Non-pigmented ciliary epithelial cell (primary cell): ENCODE measurements at regions not wholly inside any gene's neighbourhood (a gene's known extent, or its start where the extent isn't known, plus 50 kb on each side); places are given as distances from the start of the nearest gene placed in this dataset.
"Not testable (repeated sequence)": the region's sequence is repeated elsewhere in the genome, so short reads cannot be mapped to it uniquely, and the experiment has no call there.

Experiments used
- DNase-seq: peaks from one replicate; pipeline ENCODE4 v3.0.0-alpha.2; 2010; ENCODE audit warnings: low read depth

GRCh38 chr4:129254526-129254925 lies 158.6 kb downstream of the C4orf33 start:
- peak; percentile 27 for DNase-seq

- DNase-seq = no peak
Observed at GRCh38 chr4:129261584-129261983, 165.6 kb downstream of the C4orf33 start.

- no peak for DNase-seq
Observed at GRCh38 chr4:129264008-129264657, 168.2 kb downstream of the C4orf33 start.

GRCh38 chr4:129278868-129279267 lies 182.9 kb downstream of the C4orf33 start:
- no peak for DNase-seq

GRCh38 chr4:129282293-129282692 lies 186.3 kb downstream of the C4orf33 start:
- no peak for DNase-seq

- DNase-seq = not testable (repeated sequence)
Observed at GRCh38 chr4:129292194-129292593, 196.2 kb downstream of the C4orf33 start.

- DNase-seq = no peak
Observed at GRCh38 chr4:129314781-129315180, 218.8 kb downstream of the C4orf33 start.

GRCh38 chr4:129322920-129323319 lies 227.0 kb downstream of the C4orf33 start:
- no peak for DNase-seq

GRCh38 chr4:129323658-129324057 lies 227.7 kb downstream of the C4orf33 start:
- no peak for DNase-seq

- no peak for DNase-seq
Observed at GRCh38 chr4:129326571-129327460, 230.9 kb downstream of the C4orf33 start.

- no peak for DNase-seq
Observed at GRCh38 chr4:129327637-129328036, 231.7 kb downstream of the C4orf33 start.

GRCh38 chr4:129328162-129328561 lies 232.2 kb downstream of the C4orf33 start:
- DNase-seq = no peak

GRCh38 chr4:129334136-129334535 lies 238.2 kb downstream of the C4orf33 start:
- DNase-seq = no peak

GRCh38 chr4:129335276-129335675 lies 239.3 kb downstream of the C4orf33 start:
- DNase-seq = no peak

- DNase-seq = no peak
Observed at GRCh38 chr4:129335818-129336217, 239.9 kb downstream of the C4orf33 start.

- DNase-seq = no peak
Observed at GRCh38 chr4:129336457-129337227, 240.7 kb downstream of the C4orf33 start.

- DNase-seq = no peak
Observed at GRCh38 chr4:129337228-129337620, 241.3 kb downstream of the C4orf33 start.

- no peak for DNase-seq
Observed at GRCh38 chr4:129342819-129343408, 247.0 kb downstream of the C4orf33 start.

GRCh38 chr4:129344058-129344457 lies 248.1 kb downstream of the C4orf33 start:
- no peak for DNase-seq

GRCh38 chr4:129345609-129346008 lies 249.7 kb downstream of the C4orf33 start:
- DNase-seq = no peak

GRCh38 chr4:129346036-129346435 lies 250.1 kb downstream of the C4orf33 start:
- no peak for DNase-seq

GRCh38 chr4:129346734-129347133 lies 250.8 kb downstream of the C4orf33 start:
- no peak for DNase-seq
